ENCODE measurements at regions not wholly inside any gene's neighbourhood (a gene's known extent, or its start where the extent isn't known, plus 50 kb on each side); places are given as distances from the start of the nearest gene placed in this dataset.
"Not testable (repeated sequence)": the region's sequence is repeated elsewhere in the genome, so short reads cannot be mapped to it uniquely, and the experiment has no call there.

DNA sequence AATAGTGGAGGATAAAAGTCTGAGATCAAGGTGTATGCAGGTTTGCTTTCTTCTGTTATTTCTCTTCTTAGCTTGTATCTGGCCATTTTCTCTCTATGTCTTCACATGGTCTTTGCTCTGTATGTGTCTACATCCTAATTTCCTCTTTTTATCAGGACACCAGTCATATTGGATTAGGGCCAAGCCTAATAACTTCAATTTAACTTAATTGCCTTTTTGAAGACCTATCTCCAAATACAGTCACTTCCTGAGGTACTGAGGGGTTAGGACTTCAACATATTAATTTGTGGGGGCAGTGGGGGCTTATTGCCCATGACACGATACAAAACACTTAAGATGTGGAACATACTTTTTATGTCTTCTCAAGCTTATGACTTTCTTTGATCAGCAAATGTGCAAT, 632.9 kb upstream of the CELF4 start:
- DNase-seq (no peak), ATAC-seq (no peak)
- intact Hi-C loops (cut with DNase I) = no loop called here

DNA sequence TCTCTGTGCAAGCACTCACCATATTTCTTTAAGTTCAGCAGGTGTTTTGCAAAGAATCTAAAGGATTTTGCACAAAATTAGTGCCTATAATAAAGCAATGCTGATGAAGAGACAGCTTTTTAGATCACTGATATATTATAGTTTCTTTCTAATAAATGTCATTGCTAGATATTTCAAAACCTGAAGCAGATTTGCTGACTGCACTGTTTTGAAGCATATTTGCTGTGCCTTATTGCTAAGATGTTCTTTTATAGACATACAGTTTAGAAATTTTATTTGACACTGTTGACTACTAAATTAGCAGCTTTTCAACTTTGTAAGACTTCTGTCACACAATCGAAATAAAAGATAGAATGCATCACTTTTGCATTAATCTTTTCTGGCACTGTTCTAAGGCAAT, 620.9 kb upstream of the CELF4 start:
- intact Hi-C loops (cut with DNase I) = no loop called here
- no peak for ATAC-seq
- no peak overlapping the region for H3K4me3 ChIP-seq

More for the DNA sequence above, 632.9 kb upstream of the CELF4 start:
- Histone ChIP-seq H3K9me3 (peaks cover 3% of the 10 kb centered on the region), H3K4me1 (no peaks in the 10 kb centered on the region), H3K36me3 (no peaks in the 10 kb centered on the region), H3K27me3 (ENCODE audit: low read depth) (no peaks in the 10 kb centered on the region), H3K27ac (no peak overlapping the region), H3K4me3 (no peak overlapping the region)
- TF ChIP-seq CTCF (IDR thresholded peaks at IDR 0.05) = no peak

DNA sequence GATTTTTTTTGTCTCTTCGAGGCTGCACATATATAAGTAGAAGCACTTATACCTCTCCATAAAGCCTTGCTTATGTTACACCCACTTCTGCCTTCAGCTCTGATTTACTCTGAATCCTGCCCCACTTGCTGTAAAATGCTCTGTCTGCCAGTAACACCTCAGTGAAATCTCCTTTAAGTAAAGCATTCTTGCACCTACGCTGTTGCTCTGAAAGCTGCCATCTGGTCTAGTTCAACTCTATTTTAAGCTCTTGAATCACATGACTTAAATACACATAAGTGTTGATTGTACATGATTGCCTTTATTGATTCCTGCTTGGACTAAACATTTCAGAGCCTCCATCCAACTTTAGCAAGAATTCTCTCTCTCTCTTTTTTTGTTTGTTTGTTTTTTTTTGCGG, 609.0 kb upstream of the CELF4 start:
- no peak for TF ChIP-seq CTCF (IDR thresholded peaks at IDR 0.05)
- no peak overlapping the region for H3K4me3 ChIP-seq
- H3K9me3 ChIP-seq = no peaks in the 10 kb centered on the region
- H3K36me3 ChIP-seq = no peaks in the 10 kb centered on the region
- DNase-seq = no peak
- ATAC-seq = no peak
- H3K4me1 ChIP-seq = no peaks in the 10 kb centered on the region
- no peak overlapping the region for H3K27ac ChIP-seq
- no peaks in the 10 kb centered on the region for H3K27me3 ChIP-seq (ENCODE audit: low read depth)
- intact Hi-C loops (cut with DNase I) = no loop called here

More for the DNA sequence above, 620.9 kb upstream of the CELF4 start:
- Histone ChIP-seq H3K27ac (no peak overlapping the region), H3K36me3 (no peaks in the 10 kb centered on the region), H3K4me1 (no peaks in the 10 kb centered on the region), H3K9me3 (peaks cover 11% of the 10 kb centered on the region), H3K27me3 (ENCODE audit: low read depth) (no peaks in the 10 kb centered on the region)
- TF ChIP-seq CTCF (IDR thresholded peaks at IDR 0.05) = no peak
- no peak for DNase-seq

DNA sequence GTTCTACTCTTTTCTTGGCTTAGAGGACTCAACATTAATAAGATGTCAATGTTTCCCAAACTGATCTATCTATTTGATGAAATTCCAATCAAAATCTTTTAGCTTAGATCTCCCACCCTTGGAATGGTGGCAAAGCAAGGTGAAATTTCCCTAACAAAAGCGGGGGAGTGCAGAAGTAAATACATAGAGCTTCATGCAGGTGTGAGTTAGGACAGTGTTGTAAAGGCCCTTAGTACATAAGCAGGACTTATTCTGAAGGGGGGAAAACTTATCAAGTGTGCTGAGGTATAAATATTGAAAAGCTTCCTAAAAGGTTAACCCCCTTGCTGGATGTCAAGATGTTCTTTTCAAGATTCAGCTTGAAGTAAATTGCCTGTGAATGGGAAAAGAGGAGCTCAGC, 608.6 kb upstream of the CELF4 start:
- Histone ChIP-seq H3K36me3 (no peaks in the 10 kb centered on the region), H3K9me3 (no peaks in the 10 kb centered on the region), H3K4me1 (no peaks in the 10 kb centered on the region), H3K4me3 (no peak overlapping the region), H3K27me3 (ENCODE audit: low read depth) (no peaks in the 10 kb centered on the region), H3K27ac (no peak overlapping the region)
- DNase-seq = no peak
- ATAC-seq = no peak
- no peak for TF ChIP-seq CTCF (IDR thresholded peaks at IDR 0.05)
- intact Hi-C loops (cut with DNase I) = no loop called here

- Histone ChIP-seq H3K4me3 (no peak overlapping the region), H3K9me3 (no peaks in the 10 kb centered on the region), H3K36me3 (no peaks in the 10 kb centered on the region), H3K27me3 (ENCODE audit: low read depth) (no peaks in the 10 kb centered on the region), H3K27ac (no peak overlapping the region), H3K4me1 (no peaks in the 10 kb centered on the region)
- TF ChIP-seq CTCF (IDR thresholded peaks at IDR 0.05) = no peak
- no peak for DNase-seq
- intact Hi-C loops (cut with DNase I) = no loop called here
- ATAC-seq = no peak
Measured at GRCh38 chr18:38170845-38171244, 605.2 kb upstream of the CELF4 start.

- no peaks in the 10 kb centered on the region for H3K9me3 ChIP-seq
- DNase-seq (no peak), ATAC-seq (no peak)
- H3K27me3 ChIP-seq (ENCODE audit: low read depth) = no peaks in the 10 kb centered on the region
- no peaks in the 10 kb centered on the region for H3K36me3 ChIP-seq
- H3K27ac ChIP-seq = no peak overlapping the region
- intact Hi-C loops (cut with DNase I) = no loop called here
- no peaks in the 10 kb centered on the region for H3K4me1 ChIP-seq
- no peak overlapping the region for H3K4me3 ChIP-seq
- TF ChIP-seq CTCF (IDR thresholded peaks at IDR 0.05) = no peak
Measured at GRCh38 chr18:38167623-38168022, 602.0 kb upstream of the CELF4 start.

DNA sequence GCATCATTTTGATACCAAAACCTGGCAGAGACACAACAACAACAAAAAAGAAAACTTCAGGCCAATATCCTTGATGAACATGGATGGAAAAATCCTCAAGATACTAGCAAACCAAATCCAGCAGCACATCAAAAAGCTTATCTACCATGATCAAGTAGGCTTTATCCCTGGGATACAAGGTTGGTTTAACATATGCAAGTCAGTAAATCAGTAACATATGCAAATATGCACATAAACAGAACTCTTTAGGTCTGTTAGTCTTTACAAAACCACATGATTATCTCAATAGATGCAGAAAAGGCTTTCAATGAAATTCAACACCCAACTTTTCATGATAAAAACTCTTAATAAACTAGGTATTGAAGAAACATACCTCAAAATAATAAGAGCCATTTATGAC, 587.5 kb upstream of the CELF4 start:
- H3K4me1 ChIP-seq; H3K27ac ChIP-seq; DNase-seq; H3K9me3 ChIP-seq; H3K27me3 ChIP-seq (ENCODE audit: low read depth); H3K36me3 ChIP-seq; ATAC-seq; H3K4me3 ChIP-seq; intact Hi-C loops (cut with DNase I): not testable (repeated sequence)
